Kidney capillary endothelial cell (primary cell): ENCODE measurements at regions not wholly inside any gene's neighbourhood (a gene's known extent, or its start where the extent isn't known, plus 50 kb on each side); places are given as distances from the start of the nearest gene placed in this dataset.
A peak's percentile ranks its signal among the peaks of the same experiment; 100 is the strongest.
"Not testable (repeated sequence)": the region's sequence is repeated elsewhere in the genome, so short reads cannot be mapped to it uniquely, and the experiment has no call there.

Experiments
- DNase-seq: peaks from one replicate; pipeline ENCODE4 v3.0.0-alpha.2; 2018; ENCODE audit warnings: low spot score

GRCh38 chr5:36390640-36391039 lies 88.9 kb upstream of the RANBP3L start:
- no peak for DNase-seq

- no peak for DNase-seq
Observed at GRCh38 chr5:36392186-36392585, 90.5 kb upstream of the RANBP3L start.

- no peak for DNase-seq
Observed at GRCh38 chr5:36392818-36393217, 91.1 kb upstream of the RANBP3L start.

- no peak for DNase-seq
Observed at GRCh38 chr5:36393656-36394428, 92.1 kb upstream of the RANBP3L start.

GRCh38 chr5:36395260-36395659 lies 93.6 kb upstream of the RANBP3L start:
- no peak for DNase-seq

- DNase-seq = not testable (repeated sequence)
Observed at GRCh38 chr5:36395947-36396346, 94.2 kb upstream of the RANBP3L start.

GRCh38 chr5:36396640-36397039 lies 94.9 kb upstream of the RANBP3L start:
- DNase-seq = no peak

- peak; percentile 42 for DNase-seq
Observed at GRCh38 chr5:36397901-36398536, 96.3 kb upstream of the RANBP3L start.

GRCh38 chr5:36402512-36402906 lies 100.8 kb upstream of the RANBP3L start:
- no peak for DNase-seq

GRCh38 chr5:36403632-36404311 lies 102.1 kb upstream of the RANBP3L start:
- no peak for DNase-seq

GRCh38 chr5:36406023-36406422 lies 104.3 kb upstream of the RANBP3L start:
- no peak for DNase-seq

- no peak for DNase-seq
Observed at GRCh38 chr5:36407396-36407795, 105.7 kb upstream of the RANBP3L start.

- not testable (repeated sequence) for DNase-seq
Observed at GRCh38 chr5:36409711-36410110, 108.0 kb upstream of the RANBP3L start.

- not testable (repeated sequence) for DNase-seq
Observed at GRCh38 chr5:36410672-36411071, 109.0 kb upstream of the RANBP3L start.

GRCh38 chr5:36414869-36415282 lies 113.2 kb upstream of the RANBP3L start:
- DNase-seq = peak; percentile 58

- DNase-seq = no peak
Observed at GRCh38 chr5:36416605-36417004, 114.9 kb upstream of the RANBP3L start.

- DNase-seq = no peak
Observed at GRCh38 chr5:36417221-36417620, 115.5 kb upstream of the RANBP3L start.

- DNase-seq = no peak
Observed at GRCh38 chr5:36417668-36418067, 116.0 kb upstream of the RANBP3L start.

- no peak for DNase-seq
Observed at GRCh38 chr5:36418152-36418979, 116.7 kb upstream of the RANBP3L start.

GRCh38 chr5:36421256-36421655 lies 119.6 kb upstream of the RANBP3L start:
- no peak for DNase-seq

- DNase-seq = peak; percentile 6
Observed at GRCh38 chr5:36422952-36423351, 121.2 kb upstream of the RANBP3L start.
